Thyroid gland (tissue), 4 donors: ENCODE measurements at regions not wholly inside any gene's neighbourhood (a gene's known extent, or its start where the extent isn't known, plus 50 kb on each side); places are given as distances from the start of the nearest gene placed in this dataset.

Experiments used
- DNase-seq, 2 donors: peaks; one replicate each; pipeline ENCODE4 v3.0.0-alpha.2; 2019
- H3K27ac ChIP-seq, 3 donors: fragments of 200-600 bp; sonication (generic); 1 replicate in 2 of 3; 2 replicates in 1 of 3; pipeline ENCODE4 v1.5.1; 2016 to 2019; ENCODE audit warnings: mild to moderate bottlenecking in 1 of 3, moderate library complexity in 1 of 3
- H3K27me3 ChIP-seq: fragments of 200-600 bp; sonication (generic); one replicate; pipeline ENCODE4 v1.5.1; 2019
- H3K36me3 ChIP-seq, 2 donors: fragments of 200-600 bp; sonication (generic); one replicate each; pipeline ENCODE4 v1.5.1; 2016 to 2019
- H3K4me1 ChIP-seq, 2 donors: fragments of 200-600 bp; sonication (generic); one replicate each; pipeline ENCODE4 v1.5.1; 2017 to 2019
- H3K4me3 ChIP-seq, 3 donors: fragments of 200-600 bp; sonication (generic); replicated peaks in 1 of 3; 1 replicate in 2 of 3; 2 replicates in 1 of 3; pipeline ENCODE4 v1.5.1; 2016; ENCODE audit warnings: mild to moderate bottlenecking in 1 of 3
- H3K9me3 ChIP-seq: fragments of 200-600 bp; sonication (generic); one replicate; pipeline ENCODE4 v1.5.1; 2017
- POLR2A ChIP-seq, 2 donors: fragments of 450-650 bp; IDR thresholded peaks; one replicate each; pipeline ENCODE4 v1.6.1; 2017; ENCODE audit warnings: antibody characterized with exemption in 2 of 2, mild to moderate bottlenecking in 2 of 2, moderate library complexity in 1 of 2
- WGBS, 2 donors: methylation state at CpG; one replicate each; pipeline ENCODE4 v1.1.5; 2017; 5-methylcytosine and 5-hydroxymethylcytosine counted together
- intact Hi-C: fragments of 100-400 bp; cut with DNase I; formaldehyde crosslinking; loops from one replicate; pipeline ENCODE4 v1.15.1; 2023
- TF ChIP-seq, protein P1 (sequence below), 6 experiments: fragments of 200-600 bp in 3 of 6; fragments of 450-650 bp in 3 of 6; sonication (generic) in 3 of 6; IDR thresholded peaks; one replicate each; pipeline ENCODE4 v1.5.1; 2016 to 2019; ENCODE audit warnings: antibody characterized with exemption in 6 of 6, mild to moderate bottlenecking in 2 of 6, inconsistent platforms in 1 of 6, moderate library complexity in 1 of 6

GRCh38 chr3:194205675-194206133 is 69.8 kb downstream of the HES1 start:
- 23 to 39% methylated on average over 8 of the region's 8 CpGs for WGBS, 2 donors
- Histone ChIP-seq H3K9me3 (no peaks in the 10 kb centered on the region), H3K4me1 (peaks cover 27 to 52% of the 10 kb centered on the region in 2 donors), H3K27ac (peak overlapping the region; percentile 66 to 86 (median 72)), H3K27me3 (no peaks in the 10 kb centered on the region), H3K36me3 (no peaks in the 10 kb centered on the region), H3K4me3 (no peak overlapping the region)
- TF ChIP-seq, protein P1, sequence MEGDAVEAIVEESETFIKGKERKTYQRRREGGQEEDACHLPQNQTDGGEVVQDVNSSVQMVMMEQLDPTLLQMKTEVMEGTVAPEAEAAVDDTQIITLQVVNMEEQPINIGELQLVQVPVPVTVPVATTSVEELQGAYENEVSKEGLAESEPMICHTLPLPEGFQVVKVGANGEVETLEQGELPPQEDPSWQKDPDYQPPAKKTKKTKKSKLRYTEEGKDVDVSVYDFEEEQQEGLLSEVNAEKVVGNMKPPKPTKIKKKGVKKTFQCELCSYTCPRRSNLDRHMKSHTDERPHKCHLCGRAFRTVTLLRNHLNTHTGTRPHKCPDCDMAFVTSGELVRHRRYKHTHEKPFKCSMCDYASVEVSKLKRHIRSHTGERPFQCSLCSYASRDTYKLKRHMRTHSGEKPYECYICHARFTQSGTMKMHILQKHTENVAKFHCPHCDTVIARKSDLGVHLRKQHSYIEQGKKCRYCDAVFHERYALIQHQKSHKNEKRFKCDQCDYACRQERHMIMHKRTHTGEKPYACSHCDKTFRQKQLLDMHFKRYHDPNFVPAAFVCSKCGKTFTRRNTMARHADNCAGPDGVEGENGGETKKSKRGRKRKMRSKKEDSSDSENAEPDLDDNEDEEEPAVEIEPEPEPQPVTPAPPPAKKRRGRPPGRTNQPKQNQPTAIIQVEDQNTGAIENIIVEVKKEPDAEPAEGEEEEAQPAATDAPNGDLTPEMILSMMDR (IDR thresholded peaks at IDR 0.05): no peak
- TF ChIP-seq POLR2A (IDR thresholded peaks at IDR 0.05): peak in 1 of 2 donors; percentile 23
- intact Hi-C loops: no loop called here
- DNase-seq: peak; percentile 67 to 70

GRCh38 chr3:194206320-194206719 is 70.4 kb downstream of the HES1 start:
- intact Hi-C loops: no loop called here
- WGBS, 2 donors: 24 to 38% methylated on average over 10 of the region's 10 CpGs
- peak overlapping the region; percentile 17 to 86 (median 66) for H3K27ac ChIP-seq
- peak; percentile 71 to 75 for DNase-seq
- no peaks in the 10 kb centered on the region for H3K9me3 ChIP-seq
- no peaks in the 10 kb centered on the region for H3K27me3 ChIP-seq
- peaks cover 27 to 54% of the 10 kb centered on the region in 2 donors for H3K4me1 ChIP-seq
- TF ChIP-seq POLR2A (IDR thresholded peaks at IDR 0.05): peak in 1 of 2 donors; percentile 12
- TF ChIP-seq, protein P1 (IDR thresholded peaks at IDR 0.05): no peak
- no peaks in the 10 kb centered on the region for H3K36me3 ChIP-seq
- no peak overlapping the region for H3K4me3 ChIP-seq

DNA sequence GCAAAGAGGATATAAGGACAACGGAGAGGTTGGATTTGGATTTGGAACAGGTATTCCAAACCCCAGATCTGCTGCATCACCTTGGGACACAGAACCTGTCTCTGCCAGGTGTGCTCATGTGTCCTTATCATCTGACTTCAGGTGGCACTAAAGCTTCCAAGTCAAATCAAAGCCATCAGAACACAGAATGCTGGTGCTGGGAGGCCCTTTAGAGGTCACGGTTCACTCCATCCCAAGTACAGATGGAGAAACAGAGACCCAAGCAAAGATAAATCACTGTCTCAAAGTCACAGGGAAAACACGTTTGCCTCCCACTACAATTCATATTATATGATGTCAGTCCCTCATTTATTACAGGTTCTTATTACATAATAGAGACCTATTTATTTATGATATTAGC is 72.8 kb downstream of the HES1 start:
- Histone ChIP-seq H3K36me3 (no peaks in the 10 kb centered on the region), H3K27me3 (no peaks in the 10 kb centered on the region), H3K4me3 (no peak overlapping the region), H3K9me3 (no peaks in the 10 kb centered on the region), H3K4me1 (peaks cover 35 to 65% of the 10 kb centered on the region in 2 donors), H3K27ac (peak overlapping the region; percentile 47 to 89 (median 55))
- DNase-seq: peak; percentile 69 to 74
- 49 to 55% methylated on average over 3 of the region's 3 CpGs for WGBS, 2 donors
- TF ChIP-seq, protein P1 (IDR thresholded peaks at IDR 0.05): no peak
- peak in 1 of 2 donors; percentile 31 for TF ChIP-seq POLR2A (IDR thresholded peaks at IDR 0.05)
- intact Hi-C loops: no loop called here

- intact Hi-C loops: no loop called here
- Histone ChIP-seq H3K4me1 (peaks cover 15 to 42% of the 10 kb centered on the region in 2 donors), H3K4me3 (no peak overlapping the region), H3K27me3 (no peaks in the 10 kb centered on the region), H3K36me3 (no peaks in the 10 kb centered on the region), H3K9me3 (no peaks in the 10 kb centered on the region), H3K27ac (peak overlapping the region; percentile 4 to 61 (median 38))
- no peak for DNase-seq
- WGBS, 2 donors: 47 to 67% methylated on average over 13 of the region's 13 CpGs
- no peak for TF ChIP-seq POLR2A (IDR thresholded peaks at IDR 0.05)
- TF ChIP-seq, protein P1 (IDR thresholded peaks at IDR 0.05): peak in 1 of 6 experiments; percentile 2
These were observed 76.4 kb downstream of the HES1 start for GRCh38 chr3:194212161-194212844.

DNA sequence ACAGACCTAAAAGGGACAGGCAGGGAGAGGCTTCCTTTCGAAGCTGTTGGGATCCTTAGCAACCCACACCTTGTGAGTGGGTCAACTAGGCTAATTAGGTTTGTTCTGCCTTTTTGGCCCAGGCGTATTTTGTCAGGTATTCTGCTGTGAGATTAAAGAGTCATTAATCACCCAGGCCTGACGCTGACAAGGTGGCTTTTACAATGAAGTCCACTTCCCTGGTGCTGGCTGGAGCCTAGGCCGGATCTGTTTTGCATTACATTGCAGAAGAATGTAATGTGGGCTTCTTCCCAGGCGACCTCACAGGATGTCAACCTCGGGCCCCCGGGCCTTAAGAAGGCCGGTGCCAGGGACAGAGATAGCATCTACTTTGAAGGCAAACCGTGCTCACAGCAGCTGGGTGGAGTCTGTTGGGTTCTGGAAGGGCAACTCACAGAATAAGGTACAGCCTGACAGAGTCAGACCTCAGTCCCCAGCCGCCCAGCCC is 76.9 kb downstream of the HES1 start:
- intact Hi-C loops: no loop called here
- Histone ChIP-seq H3K9me3 (no peaks in the 10 kb centered on the region), H3K4me3 (no peak overlapping the region), H3K27me3 (no peaks in the 10 kb centered on the region), H3K4me1 (peaks cover 16 to 36% of the 10 kb centered on the region in 2 donors), H3K27ac (peak overlapping the region; percentile 4 to 61 (median 38)), H3K36me3 (no peaks in the 10 kb centered on the region)
- peak; percentile 49 to 60 for DNase-seq
- TF ChIP-seq POLR2A (IDR thresholded peaks at IDR 0.05): no peak
- TF ChIP-seq, protein P1 (IDR thresholded peaks at IDR 0.05): no peak
- 37 to 42% methylated on average over 9 to 10 of the region's 10 CpGs for WGBS, 2 donors
